ENCODE measurements at regions not wholly inside any gene's neighbourhood (a gene's known extent, or its start where the extent isn't known, plus 50 kb on each side); places are given as distances from the start of the nearest gene placed in this dataset.

GRCh38 chr20:19966840-19967239 is 50.3 kb upstream of the NAA20 start:
- H3K9me3 ChIP-seq (ENCODE audit: insufficient read depth, low read length): no peaks in the 10 kb centered on the region
- TF ChIP-seq, protein P1, sequence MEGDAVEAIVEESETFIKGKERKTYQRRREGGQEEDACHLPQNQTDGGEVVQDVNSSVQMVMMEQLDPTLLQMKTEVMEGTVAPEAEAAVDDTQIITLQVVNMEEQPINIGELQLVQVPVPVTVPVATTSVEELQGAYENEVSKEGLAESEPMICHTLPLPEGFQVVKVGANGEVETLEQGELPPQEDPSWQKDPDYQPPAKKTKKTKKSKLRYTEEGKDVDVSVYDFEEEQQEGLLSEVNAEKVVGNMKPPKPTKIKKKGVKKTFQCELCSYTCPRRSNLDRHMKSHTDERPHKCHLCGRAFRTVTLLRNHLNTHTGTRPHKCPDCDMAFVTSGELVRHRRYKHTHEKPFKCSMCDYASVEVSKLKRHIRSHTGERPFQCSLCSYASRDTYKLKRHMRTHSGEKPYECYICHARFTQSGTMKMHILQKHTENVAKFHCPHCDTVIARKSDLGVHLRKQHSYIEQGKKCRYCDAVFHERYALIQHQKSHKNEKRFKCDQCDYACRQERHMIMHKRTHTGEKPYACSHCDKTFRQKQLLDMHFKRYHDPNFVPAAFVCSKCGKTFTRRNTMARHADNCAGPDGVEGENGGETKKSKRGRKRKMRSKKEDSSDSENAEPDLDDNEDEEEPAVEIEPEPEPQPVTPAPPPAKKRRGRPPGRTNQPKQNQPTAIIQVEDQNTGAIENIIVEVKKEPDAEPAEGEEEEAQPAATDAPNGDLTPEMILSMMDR (IDR thresholded peaks at IDR 0.05; ENCODE audit: low read depth, low read length): no peak
- TF ChIP-seq EZH2phosphoT487 (IDR thresholded peaks at IDR 0.05; ENCODE audit: low read depth): no peak
- no peaks in the 10 kb centered on the region for H4K20me1 ChIP-seq (ENCODE audit: insufficient read depth, low read length)
- no peaks in the 10 kb centered on the region for H3K36me3 ChIP-seq (replicated peaks; ENCODE audit: low read depth, low read length)
- H3K4me1 ChIP-seq (ENCODE audit: low read length): peaks cover 11% of the 10 kb centered on the region
- H3K4me3 ChIP-seq (ENCODE audit: low read length): no peak overlapping the region
- no peak overlapping the region for H3K4me2 ChIP-seq (ENCODE audit: low read length)
- H2AFZ ChIP-seq (ENCODE audit: low read depth, low read length): no peak overlapping the region
- H3K27ac ChIP-seq (ENCODE audit: low read length): no peak overlapping the region
- no peaks in the 10 kb centered on the region for H3K79me2 ChIP-seq (ENCODE audit: low read length)
- no peaks in the 10 kb centered on the region for H3K27me3 ChIP-seq (ENCODE audit: low read depth, low read length)
- no peak overlapping the region for H3K9ac ChIP-seq (ENCODE audit: low read length)
